ENCODE measurements at regions not wholly inside any gene's neighbourhood (a gene's known extent, or its start where the extent isn't known, plus 50 kb on each side); places are given as distances from the start of the nearest gene placed in this dataset.

DNA sequence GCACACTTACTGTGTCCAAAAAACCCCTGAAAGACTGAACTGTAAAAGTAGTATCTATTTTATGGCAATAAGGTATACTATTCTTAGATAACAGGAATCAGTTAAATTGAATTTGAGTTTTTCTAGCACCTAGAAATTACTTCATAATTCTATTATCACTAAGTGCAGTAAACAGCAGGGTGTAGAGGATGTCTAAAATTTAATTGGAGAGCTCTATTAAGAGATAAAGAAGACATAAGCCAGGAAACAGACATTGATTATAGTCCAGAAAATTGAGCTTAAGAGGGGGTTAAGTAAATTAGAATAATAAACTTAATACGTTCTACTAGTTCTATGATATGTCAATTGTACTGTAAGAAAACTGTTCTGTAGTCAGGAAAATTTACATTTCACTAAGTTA lies 403.5 kb upstream of the CBLB start:
- no peaks in the 10 kb centered on the region for H3K9me3 ChIP-seq (ENCODE audit: control insufficient read depth, insufficient read depth, low read length)
- H3K4me1 ChIP-seq (ENCODE audit: insufficient read depth, low read length), result no peaks in the 10 kb centered on the region
- no peak overlapping the region for H3K9ac ChIP-seq (ENCODE audit: low read depth, low read length)
- no peaks in the 10 kb centered on the region for H3K36me3 ChIP-seq (ENCODE audit: insufficient read depth, low read length)

DNA sequence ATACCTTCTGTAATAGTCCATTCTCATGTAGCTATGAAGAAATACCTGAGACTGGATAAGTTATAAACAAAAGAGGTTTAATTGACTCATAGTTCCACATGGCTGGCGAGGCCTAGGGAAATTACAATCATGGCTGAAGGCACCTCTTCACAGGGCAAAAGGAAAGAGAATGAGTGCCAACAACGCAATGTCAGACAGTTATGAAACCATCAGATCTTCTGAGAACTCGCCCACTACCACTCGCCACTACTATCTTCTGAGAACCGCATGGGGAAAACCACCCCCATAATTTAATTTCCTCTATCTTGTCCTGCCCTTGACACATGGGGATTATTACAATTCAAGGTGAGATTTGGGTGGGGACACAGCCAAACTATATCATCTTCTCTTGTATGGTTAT lies 406.8 kb upstream of the CBLB start:
- Histone ChIP-seq H3K9ac (ENCODE audit: low read depth, low read length) (no peak overlapping the region), H3K9me3 (ENCODE audit: control insufficient read depth, insufficient read depth, low read length) (no peaks in the 10 kb centered on the region), H3K4me1 (ENCODE audit: insufficient read depth, low read length) (no peaks in the 10 kb centered on the region), H3K36me3 (ENCODE audit: insufficient read depth, low read length) (no peaks in the 10 kb centered on the region)

DNA sequence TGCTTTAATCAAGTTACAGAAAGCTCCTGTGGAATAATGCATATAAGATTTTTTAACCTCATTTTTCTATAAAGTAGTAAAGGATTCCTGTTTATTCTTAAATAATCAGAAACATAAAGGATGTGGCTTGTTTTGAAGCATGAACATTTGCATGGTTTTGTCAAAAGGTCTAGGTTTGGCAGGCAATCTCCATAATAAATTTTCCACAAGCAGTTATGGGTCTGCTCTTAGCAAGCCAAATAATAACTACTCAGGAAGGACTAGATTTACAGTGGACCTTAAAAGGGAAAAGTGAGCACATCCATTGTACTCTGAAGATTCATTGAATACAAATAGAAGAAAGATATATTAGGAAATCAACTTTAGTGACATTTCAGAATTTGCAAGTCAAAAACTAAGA lies 407.3 kb upstream of the CBLB start:
- H3K36me3 ChIP-seq (ENCODE audit: insufficient read depth, low read length), result no peaks in the 10 kb centered on the region
- no peak overlapping the region for H3K9ac ChIP-seq (ENCODE audit: low read depth, low read length)
- no peaks in the 10 kb centered on the region for H3K9me3 ChIP-seq (ENCODE audit: control insufficient read depth, insufficient read depth, low read length)
- no peaks in the 10 kb centered on the region for H3K4me1 ChIP-seq (ENCODE audit: insufficient read depth, low read length)

DNA sequence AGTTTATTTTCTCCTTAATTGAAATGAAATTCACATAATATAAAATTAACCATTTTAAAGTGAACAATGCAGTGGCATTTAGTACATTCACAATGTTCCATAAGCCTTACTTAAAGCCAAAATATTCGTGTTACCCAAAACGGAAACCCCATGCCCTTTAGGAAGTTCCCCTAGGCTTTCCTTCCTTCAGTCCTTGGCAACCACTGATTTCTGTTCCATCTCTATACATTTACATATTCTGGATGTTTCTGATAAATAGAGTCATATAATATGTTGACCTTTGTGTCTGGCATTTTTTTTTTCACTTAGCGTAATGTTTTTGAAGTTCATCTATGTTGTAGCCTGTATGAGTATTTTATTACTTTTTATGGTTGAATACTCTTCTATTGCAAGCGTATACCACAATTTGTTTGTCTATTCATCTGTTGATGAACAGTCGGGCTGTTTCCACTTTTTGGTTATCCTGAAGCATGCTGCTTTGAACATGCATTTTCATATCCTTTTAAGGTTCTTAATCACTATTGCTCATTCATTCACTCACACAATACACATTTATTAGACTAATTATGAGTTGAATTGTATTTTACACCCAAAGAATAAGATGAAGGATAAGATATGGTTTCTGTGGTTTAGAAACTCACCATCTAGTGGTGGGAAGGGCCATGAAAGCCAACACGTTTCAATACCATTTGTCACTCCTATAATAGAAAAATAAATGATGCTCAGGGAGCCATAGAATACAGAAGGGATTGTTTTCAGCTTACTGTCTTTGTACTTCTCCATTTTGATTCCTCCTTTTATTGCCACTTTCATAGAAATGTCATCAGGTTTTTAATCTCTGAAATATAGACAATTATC lies 408.2 kb upstream of the CBLB start:
- Histone ChIP-seq H3K9me3 (ENCODE audit: control insufficient read depth, insufficient read depth, low read length) (no peaks in the 10 kb centered on the region), H3K9ac (ENCODE audit: low read depth, low read length) (no peak overlapping the region), H3K4me1 (ENCODE audit: insufficient read depth, low read length) (no peaks in the 10 kb centered on the region), H3K36me3 (ENCODE audit: insufficient read depth, low read length) (no peaks in the 10 kb centered on the region)

GRCh38 chr3:106277731-106278130 lies 408.9 kb upstream of the CBLB start:
- no peaks in the 10 kb centered on the region for H3K4me1 ChIP-seq (ENCODE audit: insufficient read depth, low read length)
- H3K9me3 ChIP-seq (ENCODE audit: control insufficient read depth, insufficient read depth, low read length), result no peaks in the 10 kb centered on the region
- H3K9ac ChIP-seq (ENCODE audit: low read depth, low read length), result no peak overlapping the region
- H3K36me3 ChIP-seq (ENCODE audit: insufficient read depth, low read length), result no peaks in the 10 kb centered on the region

DNA sequence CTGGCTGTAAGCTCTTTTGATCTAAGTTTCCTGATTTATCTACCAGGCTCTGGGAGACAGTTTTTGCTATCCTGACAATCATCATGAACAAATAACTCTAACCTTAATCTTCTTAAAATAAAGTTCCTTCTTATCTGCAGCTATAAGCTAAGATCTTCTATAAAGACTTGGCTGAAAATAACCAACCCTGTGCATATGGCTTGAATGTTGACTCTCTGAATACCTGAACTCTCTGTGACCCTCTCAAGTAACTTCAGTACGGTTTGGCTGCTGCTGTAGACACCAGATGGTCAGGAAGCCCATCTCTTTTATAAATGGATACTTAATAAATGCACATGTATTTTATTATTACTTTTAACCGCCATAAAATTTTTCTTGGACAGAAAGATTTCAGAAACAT lies 412.4 kb upstream of the CBLB start:
- Histone ChIP-seq H3K36me3 (ENCODE audit: insufficient read depth, low read length) (no peaks in the 10 kb centered on the region), H3K4me1 (ENCODE audit: insufficient read depth, low read length) (no peaks in the 10 kb centered on the region), H3K9ac (ENCODE audit: low read depth, low read length) (no peak overlapping the region), H3K9me3 (ENCODE audit: control insufficient read depth, insufficient read depth, low read length) (no peaks in the 10 kb centered on the region; the same call in 1 of the 2 replicates)

DNA sequence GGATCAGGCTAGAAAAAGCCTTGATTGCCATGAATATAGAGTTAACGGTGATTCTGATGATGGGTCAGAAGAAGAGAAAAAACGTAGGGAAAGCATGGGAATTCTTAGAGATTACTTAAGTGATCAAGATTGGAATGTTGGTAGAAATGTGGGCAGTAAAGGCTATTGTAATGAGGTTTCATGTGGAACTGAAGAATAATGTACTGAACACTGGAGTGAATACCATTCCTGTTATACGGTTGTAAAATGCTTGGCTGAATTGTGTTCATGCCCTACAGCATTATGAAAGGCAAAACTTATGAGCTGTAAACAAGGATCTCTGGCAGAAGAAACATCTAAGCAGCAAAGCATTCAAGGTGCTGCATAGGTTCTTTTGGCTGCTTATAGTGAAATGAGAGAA lies 414.1 kb upstream of the CBLB start:
- Histone ChIP-seq H3K4me1 (ENCODE audit: insufficient read depth, low read length) (no peaks in the 10 kb centered on the region), H3K36me3 (ENCODE audit: insufficient read depth, low read length) (no peaks in the 10 kb centered on the region), H3K9ac (ENCODE audit: low read depth, low read length) (no peak overlapping the region), H3K9me3 (ENCODE audit: control insufficient read depth, insufficient read depth, low read length) (no peaks in the 10 kb centered on the region; the same call in 1 of the 2 replicates)

- H3K9ac ChIP-seq (ENCODE audit: low read depth, low read length), result no peak overlapping the region
- no peaks in the 10 kb centered on the region for H3K9me3 ChIP-seq (ENCODE audit: control insufficient read depth, insufficient read depth, low read length)
- H3K4me1 ChIP-seq (ENCODE audit: insufficient read depth, low read length), result no peaks in the 10 kb centered on the region
- no peaks in the 10 kb centered on the region for H3K36me3 ChIP-seq (ENCODE audit: insufficient read depth, low read length)
Observed at GRCh38 chr3:106288781-106289180, 420.0 kb upstream of the CBLB start.

DNA sequence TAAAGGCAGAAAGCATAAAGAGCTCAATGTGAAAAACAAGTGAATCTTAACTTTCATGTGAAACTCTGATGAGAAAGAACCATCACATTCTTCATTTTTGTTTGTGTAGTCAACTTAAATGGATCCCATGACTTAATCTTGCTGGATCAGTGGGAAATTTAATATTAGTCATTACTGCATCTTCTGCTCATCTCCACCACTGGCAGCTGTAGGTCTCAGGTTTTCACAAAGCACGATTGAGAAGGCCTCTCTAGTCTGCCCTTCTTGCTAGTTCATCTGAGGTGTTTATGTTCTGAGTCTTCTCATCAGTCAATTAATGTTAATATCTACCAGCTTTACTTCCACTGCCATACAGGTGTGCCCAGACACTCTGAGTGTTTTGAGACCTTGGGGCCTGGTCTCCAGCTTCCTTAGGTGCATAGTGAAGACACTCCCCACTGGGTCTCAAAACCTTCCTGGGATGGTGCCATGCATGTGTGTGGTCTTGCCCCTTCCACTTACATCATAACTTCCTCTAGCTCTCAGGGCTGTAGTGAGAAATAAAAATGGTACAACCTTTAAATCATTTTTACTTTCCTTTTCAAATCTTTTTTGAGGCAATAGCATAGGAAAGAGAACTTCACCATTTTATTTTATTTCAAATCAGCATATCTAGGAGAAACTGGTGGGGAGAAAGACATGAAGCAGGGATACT lies 421.6 kb upstream of the CBLB start:
- no peaks in the 10 kb centered on the region for H3K4me1 ChIP-seq (ENCODE audit: insufficient read depth, low read length)
- no peaks in the 10 kb centered on the region for H3K9me3 ChIP-seq (ENCODE audit: control insufficient read depth, insufficient read depth, low read length)
- no peaks in the 10 kb centered on the region for H3K36me3 ChIP-seq (ENCODE audit: insufficient read depth, low read length)
- H3K9ac ChIP-seq (ENCODE audit: low read depth, low read length), result no peak overlapping the region

GRCh38 chr3:106293161-106293560 lies 424.3 kb upstream of the CBLB start:
- Histone ChIP-seq H3K9ac (ENCODE audit: low read depth, low read length) (no peak overlapping the region), H3K4me1 (ENCODE audit: insufficient read depth, low read length) (no peaks in the 10 kb centered on the region), H3K36me3 (ENCODE audit: insufficient read depth, low read length) (no peaks in the 10 kb centered on the region), H3K9me3 (ENCODE audit: control insufficient read depth, insufficient read depth, low read length) (no peaks in the 10 kb centered on the region)

- H3K36me3 ChIP-seq (ENCODE audit: insufficient read depth, low read length), result no peaks in the 10 kb centered on the region
Observed at GRCh38 chr3:106294121-106294520, 425.3 kb upstream of the CBLB start.

DNA sequence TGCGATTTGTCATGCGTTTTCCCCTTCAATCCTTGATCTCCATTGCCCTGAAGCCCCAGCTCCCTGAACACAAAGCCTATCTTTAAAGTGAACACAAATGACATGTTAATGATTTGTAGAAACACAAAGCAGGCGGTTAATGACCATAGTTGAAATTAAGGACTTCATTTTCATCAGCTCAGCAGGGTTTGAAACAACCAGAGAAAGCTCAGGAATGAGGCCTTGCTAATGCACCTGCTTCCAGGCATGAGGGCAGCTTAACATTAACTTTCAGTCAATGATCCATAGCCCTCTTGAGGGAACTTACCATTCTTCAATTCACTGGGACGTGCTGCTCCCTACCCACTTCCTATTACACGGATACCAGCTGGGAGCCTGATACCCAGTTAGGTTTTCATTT lies 427.2 kb upstream of the CBLB start:
- no peaks in the 10 kb centered on the region for H3K36me3 ChIP-seq (ENCODE audit: insufficient read depth, low read length)
- H3K4me1 ChIP-seq (ENCODE audit: insufficient read depth, low read length), result no peaks in the 10 kb centered on the region
- H3K9me3 ChIP-seq (ENCODE audit: control insufficient read depth, insufficient read depth, low read length), result no peaks in the 10 kb centered on the region
- H3K9ac ChIP-seq (ENCODE audit: low read depth, low read length), result no peak overlapping the region

More at GRCh38 chr3:106294121-106294520, 425.3 kb upstream of the CBLB start:
- Histone ChIP-seq H3K4me1 (ENCODE audit: insufficient read depth, low read length) (no peaks in the 10 kb centered on the region), H3K9me3 (ENCODE audit: control insufficient read depth, insufficient read depth, low read length) (no peaks in the 10 kb centered on the region), H3K9ac (ENCODE audit: low read depth, low read length) (no peak overlapping the region)

DNA sequence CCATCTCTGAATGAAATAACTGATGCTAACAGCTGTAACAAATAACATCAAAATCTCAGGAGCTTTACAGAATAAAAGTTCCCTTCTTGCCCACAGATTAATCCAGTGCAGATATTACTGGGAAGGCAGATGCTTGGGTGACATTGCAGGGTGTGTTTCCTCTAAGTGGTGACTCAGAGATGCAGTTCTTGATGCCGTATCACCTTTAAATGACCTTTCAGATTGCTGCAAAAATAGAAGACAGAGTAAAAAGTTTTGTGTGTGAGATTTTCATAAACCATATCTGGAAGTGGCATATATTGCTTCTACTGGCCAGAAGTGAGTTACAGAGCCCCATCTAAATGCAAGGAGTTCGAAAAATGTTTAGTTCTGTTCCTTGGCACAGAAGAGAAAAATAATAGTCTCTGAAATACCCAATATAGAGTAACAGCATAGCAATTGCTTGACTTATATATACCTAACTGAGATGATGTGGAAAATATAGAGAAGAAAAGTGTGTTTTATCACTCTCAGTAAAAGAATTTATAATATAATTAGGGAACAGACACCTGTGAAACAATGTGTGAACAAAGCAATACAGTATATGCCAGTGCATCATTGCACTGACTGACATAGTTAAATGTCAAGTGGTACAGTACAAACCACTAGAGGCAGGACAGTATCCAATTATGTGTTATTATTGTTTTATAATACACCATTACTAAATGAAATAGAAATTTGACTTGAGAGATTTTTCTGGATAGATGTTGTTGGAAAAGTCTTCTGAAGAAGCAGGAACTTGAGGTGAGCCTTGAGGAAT lies 430.7 kb upstream of the CBLB start:
- Histone ChIP-seq H3K9ac (ENCODE audit: low read depth, low read length) (no peak overlapping the region), H3K4me1 (ENCODE audit: insufficient read depth, low read length) (no peaks in the 10 kb centered on the region; the same call in 1 of the 2 replicates), H3K36me3 (ENCODE audit: insufficient read depth, low read length) (no peaks in the 10 kb centered on the region)

GRCh38 chr3:106302451-106303221 lies 433.8 kb upstream of the CBLB start:
- H3K9me3 ChIP-seq (ENCODE audit: control insufficient read depth, insufficient read depth, low read length), result no peaks in the 10 kb centered on the region
- H3K36me3 ChIP-seq (ENCODE audit: insufficient read depth, low read length), result no peaks in the 10 kb centered on the region
- no peak overlapping the region for H3K9ac ChIP-seq (ENCODE audit: low read depth, low read length)
- H3K4me1 ChIP-seq (ENCODE audit: insufficient read depth, low read length), result no peaks in the 10 kb centered on the region; the same call in 1 of the 2 replicates

More for the DNA sequence above, 430.7 kb upstream of the CBLB start:
- H3K9me3 ChIP-seq (ENCODE audit: control insufficient read depth, insufficient read depth, low read length), result no peaks in the 10 kb centered on the region

Measured in ES-I3 (cell line).